NT2/D1 (cell line): ENCODE measurements at regions not wholly inside any gene's neighbourhood (a gene's known extent, or its start where the extent isn't known, plus 50 kb on each side); places are given as distances from the start of the nearest gene placed in this dataset.

Source experiments
- SUZ12 ChIP-seq: IDR thresholded peaks from 2 replicates; pipeline ENCODE4 v1.6.1; 2011; ENCODE audit not compliant: insufficient read length, insufficient read depth; ENCODE audit errors: extremely low read depth
- YY1 ChIP-seq: IDR thresholded peaks from 2 replicates; pipeline ENCODE4 v1.6.1; 2011; ENCODE audit not compliant: insufficient read length, insufficient read depth
- ZNF274 ChIP-seq: IDR thresholded peaks from 2 replicates; pipeline ENCODE4 v1.6.1; 2011; ENCODE audit warnings: mild to moderate bottlenecking, low read depth, low read length

DNA sequence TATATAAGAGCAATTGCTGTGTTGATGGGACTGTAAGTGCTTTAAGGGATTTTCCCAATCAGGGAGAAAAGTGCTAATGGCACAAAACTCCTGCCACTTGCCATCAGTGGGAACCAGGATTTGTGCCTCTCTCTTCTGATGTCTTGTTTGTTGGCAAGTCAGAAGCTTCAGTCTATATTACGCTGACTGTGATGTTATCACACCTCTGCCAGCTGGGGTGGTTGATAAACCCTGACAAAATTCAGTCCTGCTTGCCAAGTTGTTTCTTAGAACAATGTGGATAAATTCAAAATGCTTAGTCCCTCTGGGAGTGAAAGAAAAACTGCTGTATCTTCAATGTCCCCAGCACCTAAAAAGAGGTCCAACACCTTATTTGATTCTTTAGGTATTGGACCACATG lies 161.4 kb upstream of the FBXL7 start:
- TF ChIP-seq ZNF274, result no peak
- no peak for TF ChIP-seq SUZ12
- no peak for TF ChIP-seq YY1
